HL-60/S4 treated with retinoic acid at 250 ng/mL for 4 days and 3 days (cell line): ENCODE measurements at regions not wholly inside any gene's neighbourhood (a gene's known extent, or its start where the extent isn't known, plus 50 kb on each side); places are given as distances from the start of the nearest gene placed in this dataset.
"Not testable (repeated sequence)": the region's sequence is repeated elsewhere in the genome, so short reads cannot be mapped to it uniquely, and the experiment has no call there.

Experiments used
- in situ Hi-C: fragments of 300-500 bp; cut with MboI; formaldehyde crosslinking; loops from 2 replicates; pipeline ENCODE4 v1.7.0; 2022; ENCODE audit warnings: low sequenced_read_pairs

GRCh38 chr9:75657015-75657414, 233.5 kb upstream of the PCSK5 start:
- in situ Hi-C loops: no loop called here

- in situ Hi-C loops: no loop called here
Observed at GRCh38 chr9:75658301-75658905, 232.1 kb upstream of the PCSK5 start.

GRCh38 chr9:75664597-75664996, 225.9 kb upstream of the PCSK5 start:
- in situ Hi-C loops: no loop called here

DNA sequence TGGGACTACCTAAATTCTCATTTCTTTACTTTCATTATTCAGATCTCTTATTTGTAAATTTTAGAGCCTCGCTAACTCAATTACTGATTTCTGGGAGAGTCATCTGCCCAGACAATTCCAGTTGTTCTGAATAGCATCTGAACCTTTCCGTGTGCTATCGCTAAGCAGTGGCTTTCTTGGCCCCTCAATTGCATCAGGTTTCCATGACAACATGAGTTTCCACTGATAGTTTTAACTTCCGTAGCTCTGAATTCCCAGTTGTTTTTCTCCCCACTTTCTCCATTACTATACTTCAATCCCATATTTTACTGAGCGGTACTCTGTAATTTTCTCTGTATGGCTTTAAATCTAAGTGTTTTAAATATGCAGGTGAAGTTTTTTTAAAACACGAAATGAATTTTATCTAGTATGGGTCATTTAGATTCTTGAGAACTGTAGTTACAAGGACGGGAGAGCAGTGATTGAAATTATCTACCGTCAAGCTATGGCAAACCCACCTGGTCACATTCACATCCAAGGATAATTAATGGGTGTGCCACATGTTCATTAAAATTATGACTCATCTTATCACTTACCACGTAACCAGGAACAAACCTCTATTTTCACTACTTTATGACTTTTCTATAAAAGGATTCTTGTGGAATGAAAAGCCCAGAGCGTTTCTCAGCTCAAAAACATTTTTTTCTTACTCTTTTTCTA, 223.5 kb upstream of the PCSK5 start:
- in situ Hi-C loops: no loop called here

DNA sequence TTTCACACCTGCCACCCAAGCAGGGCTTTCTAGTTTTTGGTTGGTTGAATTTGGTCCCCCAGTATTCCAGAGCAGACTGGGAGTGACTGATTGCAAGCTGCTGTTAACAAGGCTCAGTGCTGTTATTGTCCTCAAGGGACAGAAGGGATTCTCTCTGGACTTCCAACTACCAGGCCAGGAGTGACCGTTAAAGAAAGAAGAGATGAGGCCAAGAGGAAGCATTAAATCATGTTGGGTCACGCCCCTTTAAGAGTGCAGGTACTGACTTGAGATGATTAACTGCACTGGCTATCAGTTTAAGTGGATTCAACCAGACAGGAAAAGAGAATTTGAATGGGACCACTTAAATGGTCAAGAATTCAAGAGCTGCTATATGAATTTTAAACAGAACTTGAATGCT, 220.8 kb upstream of the PCSK5 start:
- in situ Hi-C loops: no loop called here

DNA sequence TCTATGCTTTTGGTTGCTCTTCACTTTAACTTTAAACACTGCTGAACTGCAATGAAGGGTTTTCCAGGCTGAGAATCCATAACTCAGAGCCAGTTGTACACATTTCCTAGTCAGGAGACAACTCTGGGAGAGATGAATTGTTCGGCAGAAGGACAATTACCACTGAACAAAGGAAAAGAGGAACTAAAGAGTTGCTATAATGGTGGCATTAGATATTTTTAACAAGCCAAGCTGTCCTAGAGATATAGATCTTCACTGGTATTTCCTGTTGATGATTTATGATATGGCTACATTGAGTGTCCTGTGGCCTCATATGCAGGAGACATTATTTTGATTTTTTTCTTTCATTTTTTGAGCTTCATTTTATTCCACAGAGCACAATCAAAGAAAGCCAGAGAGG, 219.1 kb upstream of the PCSK5 start:
- in situ Hi-C loops: no loop called here

GRCh38 chr9:75672478-75672877, 218.0 kb upstream of the PCSK5 start:
- in situ Hi-C loops: no loop called here

GRCh38 chr9:75683591-75683990, 206.9 kb upstream of the PCSK5 start:
- in situ Hi-C loops: no loop called here

DNA sequence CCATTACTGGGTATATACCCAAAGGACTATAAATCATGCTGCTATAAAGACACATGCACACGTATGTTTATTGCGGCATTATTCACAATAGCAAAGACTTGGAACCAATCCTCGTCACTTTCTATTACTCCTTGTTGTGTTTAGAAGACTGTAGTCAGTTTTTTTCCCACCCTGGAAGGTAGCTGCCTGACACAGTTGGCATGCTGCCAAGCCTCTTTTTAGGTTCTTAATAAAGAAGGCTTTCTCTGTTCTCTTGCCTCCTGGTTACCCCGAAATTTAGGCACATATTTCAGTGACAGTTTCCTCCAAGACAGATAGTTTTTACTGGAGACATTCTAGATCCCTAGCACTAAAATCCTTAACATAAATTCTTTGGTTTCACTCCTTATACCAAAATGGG, 205.4 kb upstream of the PCSK5 start:
- in situ Hi-C loops: no loop called here

DNA sequence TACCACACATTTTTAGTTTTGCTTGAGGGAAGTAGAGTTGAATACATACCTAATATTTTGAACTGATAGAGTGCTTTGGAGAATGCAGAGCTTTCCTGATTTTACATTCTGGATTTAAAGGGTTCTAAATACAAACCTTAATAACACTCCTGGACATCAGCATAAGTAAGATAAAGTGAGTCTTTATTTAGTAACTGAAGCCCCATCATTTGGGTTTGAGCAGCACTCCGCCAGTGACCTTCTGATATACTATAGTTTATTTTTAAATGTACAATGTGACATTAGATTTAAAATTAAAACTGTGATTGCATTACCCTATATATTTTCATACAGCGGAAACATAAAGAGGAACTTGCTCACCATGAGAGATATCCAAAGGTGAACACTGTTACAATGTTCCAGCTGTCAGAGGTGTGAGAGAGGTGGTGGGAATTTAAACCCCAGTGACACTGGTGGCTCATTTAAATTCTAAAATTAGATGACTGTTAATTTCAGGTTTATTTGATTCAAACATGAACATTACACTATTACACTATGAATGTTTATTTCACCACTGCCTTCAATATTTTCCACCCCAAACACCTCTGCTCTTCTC, 203.0 kb upstream of the PCSK5 start:
- in situ Hi-C loops: no loop called here

DNA sequence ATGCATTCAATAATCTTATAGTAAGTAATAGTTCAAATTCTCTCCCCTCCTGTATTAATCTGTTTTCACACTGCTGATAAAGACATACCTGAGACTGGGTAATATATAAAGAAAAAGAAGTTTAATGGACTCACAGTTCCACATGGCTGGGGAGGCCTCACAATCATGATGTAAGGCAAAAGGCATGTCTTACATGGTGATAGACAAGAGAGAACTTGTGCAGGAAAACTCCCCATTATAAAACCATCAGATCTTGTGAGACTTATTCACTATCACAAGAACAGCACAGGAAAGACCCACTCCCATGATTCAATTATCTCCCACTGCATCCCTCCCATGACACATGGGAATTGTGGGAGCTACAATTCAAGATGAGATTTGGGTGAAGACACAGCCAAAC, 199.9 kb upstream of the PCSK5 start:
- in situ Hi-C loops: not testable (repeated sequence)

DNA sequence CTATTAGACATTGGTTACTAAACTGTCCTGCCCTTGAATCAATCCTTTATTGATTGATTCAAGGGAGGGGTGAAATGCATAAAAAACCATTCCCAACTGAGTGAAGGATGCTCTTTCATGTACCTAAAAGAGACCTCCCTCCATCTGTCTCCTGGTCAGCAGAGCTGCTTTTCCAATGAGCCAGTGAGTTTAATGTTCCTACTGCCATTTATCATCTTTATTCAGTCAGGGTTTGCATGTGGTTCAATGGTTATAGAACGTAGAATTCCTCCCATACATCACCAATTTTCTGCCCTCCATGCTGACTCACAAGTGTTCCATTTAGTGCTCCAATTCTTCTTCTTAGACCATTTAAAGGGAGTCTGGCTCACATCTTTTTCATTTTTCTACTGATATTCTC, 199.1 kb upstream of the PCSK5 start:
- in situ Hi-C loops: no loop called here

GRCh38 chr9:75692309-75692708, 198.2 kb upstream of the PCSK5 start:
- in situ Hi-C loops: no loop called here

- in situ Hi-C loops: no loop called here
Observed at GRCh38 chr9:75695921-75696320, 194.6 kb upstream of the PCSK5 start.

- in situ Hi-C loops: no loop called here
Observed at GRCh38 chr9:75699017-75699416, 191.5 kb upstream of the PCSK5 start.

- in situ Hi-C loops: no loop called here
Observed at GRCh38 chr9:75699625-75700251, 190.7 kb upstream of the PCSK5 start.

GRCh38 chr9:75700252-75700640, 190.2 kb upstream of the PCSK5 start:
- in situ Hi-C loops: no loop called here

- in situ Hi-C loops: no loop called here
Observed at GRCh38 chr9:75707191-75707590, 183.3 kb upstream of the PCSK5 start.

DNA sequence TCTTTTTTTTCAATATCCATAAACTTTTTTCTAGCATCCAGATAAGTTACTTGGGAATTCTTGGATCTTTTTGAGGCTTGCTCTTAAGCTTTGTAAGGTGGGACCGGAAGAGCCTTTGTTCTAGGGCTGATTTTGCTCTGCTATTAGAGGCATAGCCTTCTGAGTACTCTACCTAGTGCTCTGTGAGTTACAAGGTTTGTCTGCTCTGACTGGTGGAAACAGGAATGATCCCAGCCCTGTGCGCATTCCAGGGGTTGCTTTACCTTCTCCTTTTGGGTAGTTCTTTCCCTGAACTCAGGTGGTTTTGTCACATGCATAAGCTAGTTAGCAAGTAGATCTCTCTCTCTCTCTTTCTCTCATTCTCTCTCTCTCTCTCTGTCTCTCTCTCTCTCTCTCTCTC, 180.8 kb upstream of the PCSK5 start:
- in situ Hi-C loops: no loop called here

DNA sequence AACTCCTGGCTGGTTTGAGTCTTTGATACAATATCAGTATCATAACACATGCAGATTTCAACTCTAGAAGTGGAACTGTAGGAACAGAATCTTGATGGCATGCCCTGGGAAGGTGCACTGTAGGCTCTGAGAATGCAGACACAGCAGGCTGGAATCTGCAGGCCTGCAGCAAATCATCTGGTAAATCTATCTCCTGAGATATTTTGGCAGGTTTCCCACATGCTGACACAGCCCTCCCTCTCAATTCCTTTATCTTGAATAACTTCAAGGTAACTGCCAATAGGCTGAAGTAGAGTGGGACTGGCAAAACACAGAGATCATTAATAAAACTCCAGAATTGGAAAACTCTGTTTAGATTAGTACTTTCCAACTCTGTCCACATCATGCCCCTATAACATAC, 177.8 kb upstream of the PCSK5 start:
- in situ Hi-C loops: no loop called here

DNA sequence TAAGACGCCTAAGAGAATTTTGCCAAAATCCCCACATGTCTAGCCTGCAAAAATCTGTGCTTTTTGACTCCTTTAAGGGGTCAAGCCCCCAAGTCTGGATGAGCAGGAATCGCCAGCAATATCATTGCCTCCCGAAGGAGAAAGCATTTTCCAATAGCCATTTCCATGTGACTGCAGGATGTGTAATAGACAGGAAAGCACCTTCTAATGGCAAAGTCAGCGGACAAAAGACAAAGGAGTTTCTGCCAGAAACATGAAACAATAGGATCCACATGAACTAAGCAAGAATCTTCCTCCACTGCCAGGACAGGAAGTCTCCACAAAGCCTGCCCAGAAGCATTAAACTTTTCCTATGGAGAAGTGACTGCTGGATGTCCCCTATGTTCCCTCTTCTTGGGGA, 177.1 kb upstream of the PCSK5 start:
- in situ Hi-C loops: no loop called here

- in situ Hi-C loops: no loop called here
Observed at GRCh38 chr9:75715360-75715759, 175.1 kb upstream of the PCSK5 start.
